ENCODE measurements at regions not wholly inside any gene's neighbourhood (a gene's known extent, or its start where the extent isn't known, plus 50 kb on each side); places are given as distances from the start of the nearest gene placed in this dataset.

DNA sequence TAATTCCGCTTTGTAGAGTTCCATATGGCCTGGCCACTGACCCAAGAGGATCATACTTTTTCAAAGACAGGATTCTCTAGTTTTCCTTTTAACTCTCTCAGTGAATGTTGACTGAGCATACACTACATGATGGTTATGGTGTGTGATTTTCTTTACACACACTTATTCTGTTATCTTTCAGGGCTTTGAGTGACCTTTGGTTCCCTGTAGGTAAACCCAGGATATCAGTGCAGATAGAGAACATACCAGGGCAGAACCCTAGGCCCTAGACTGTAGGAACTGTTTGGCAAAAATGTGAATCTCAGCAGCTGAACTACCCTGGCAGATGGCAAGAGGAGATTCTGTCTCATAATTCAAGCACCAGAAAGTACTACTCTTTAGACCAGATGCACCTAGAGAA, 159.6 kb downstream of the KCNA5 start:
- TF ChIP-seq, protein P1, sequence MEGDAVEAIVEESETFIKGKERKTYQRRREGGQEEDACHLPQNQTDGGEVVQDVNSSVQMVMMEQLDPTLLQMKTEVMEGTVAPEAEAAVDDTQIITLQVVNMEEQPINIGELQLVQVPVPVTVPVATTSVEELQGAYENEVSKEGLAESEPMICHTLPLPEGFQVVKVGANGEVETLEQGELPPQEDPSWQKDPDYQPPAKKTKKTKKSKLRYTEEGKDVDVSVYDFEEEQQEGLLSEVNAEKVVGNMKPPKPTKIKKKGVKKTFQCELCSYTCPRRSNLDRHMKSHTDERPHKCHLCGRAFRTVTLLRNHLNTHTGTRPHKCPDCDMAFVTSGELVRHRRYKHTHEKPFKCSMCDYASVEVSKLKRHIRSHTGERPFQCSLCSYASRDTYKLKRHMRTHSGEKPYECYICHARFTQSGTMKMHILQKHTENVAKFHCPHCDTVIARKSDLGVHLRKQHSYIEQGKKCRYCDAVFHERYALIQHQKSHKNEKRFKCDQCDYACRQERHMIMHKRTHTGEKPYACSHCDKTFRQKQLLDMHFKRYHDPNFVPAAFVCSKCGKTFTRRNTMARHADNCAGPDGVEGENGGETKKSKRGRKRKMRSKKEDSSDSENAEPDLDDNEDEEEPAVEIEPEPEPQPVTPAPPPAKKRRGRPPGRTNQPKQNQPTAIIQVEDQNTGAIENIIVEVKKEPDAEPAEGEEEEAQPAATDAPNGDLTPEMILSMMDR (IDR thresholded peaks at IDR 0.05) = no peak
- no peak for TF ChIP-seq POLR2AphosphoS5 (IDR thresholded peaks at IDR 0.05; ENCODE audit: insufficient read depth in 1 of 2, low read depth in 1 of 2)
